ENCODE measurements at regions not wholly inside any gene's neighbourhood (a gene's known extent, or its start where the extent isn't known, plus 50 kb on each side); places are given as distances from the start of the nearest gene placed in this dataset.
A peak's percentile ranks its signal among the peaks of the same experiment; 100 is the strongest.

- no peak for TF ChIP-seq CTCF (conservative IDR thresholded peaks at IDR 0.05)
- no peak for DNase-seq
- Mint-ChIP-seq H3K27ac (no peak overlapping the region), H3K4me1 (peaks cover 5% of the 10 kb centered on the region), H3K36me3 (ENCODE audit: low read depth) (no peaks in the 10 kb centered on the region), H3K27me3 (ENCODE audit: insufficient read depth) (no peaks in the 10 kb centered on the region), H3K9me3 (no peaks in the 10 kb centered on the region), H3K4me3 (no peak overlapping the region)
- Histone ChIP-seq H3K36me3 (ENCODE audit: control insufficient read depth, insufficient read depth, low read length) (no peaks in the 10 kb centered on the region), H3K27ac (ENCODE audit: low read depth, low read length) (no peak overlapping the region), H3K4me1 (ENCODE audit: control insufficient read depth, insufficient read depth, low read length) (peaks cover 9% of the 10 kb centered on the region), H3K27me3 (ENCODE audit: control insufficient read depth, insufficient read depth, low read length, poor library complexity, severe bottlenecking) (no peaks in the 10 kb centered on the region), H3K9me3 (ENCODE audit: control insufficient read depth, low read length) (no peaks in the 10 kb centered on the region), H3K9ac (ENCODE audit: extremely low read depth, low read length, poor library complexity, severe bottlenecking) (no peak overlapping the region), H3K4me3 (ENCODE audit: low read length) (no peak overlapping the region)
- 93 to 95% methylated on average over 3 of the region's 3 CpGs for WGBS, 2 experiments (ENCODE audit: insufficient coverage in 1 of 2, insufficient read length in 1 of 2)
These were observed 66.5 kb upstream of the FIGN start for GRCh38 chr2:163802284-163802683.

- no peak overlapping the region for H3K27ac Mint-ChIP-seq
- H3K9me3 ChIP-seq (ENCODE audit: control insufficient read depth, low read length): no peaks in the 10 kb centered on the region
- no peaks in the 10 kb centered on the region for H3K27me3 ChIP-seq (ENCODE audit: control insufficient read depth, insufficient read depth, low read length, poor library complexity, severe bottlenecking)
- no peak overlapping the region for H3K4me3 ChIP-seq (ENCODE audit: low read length)
- no peak overlapping the region for H3K9ac ChIP-seq (ENCODE audit: extremely low read depth, low read length, poor library complexity, severe bottlenecking)
- 96% methylated on average over 2 of the region's 2 CpGs; no CpG with 5 or more reads in 1 of the 2 experiments for WGBS, 2 experiments (ENCODE audit: insufficient coverage in 1 of 2, insufficient read length in 1 of 2)
- DNase-seq: no peak
- peaks cover 9% of the 10 kb centered on the region for H3K4me1 ChIP-seq (ENCODE audit: control insufficient read depth, insufficient read depth, low read length)
- peaks cover 5% of the 10 kb centered on the region for H3K4me1 Mint-ChIP-seq
- H3K9me3 Mint-ChIP-seq: no peaks in the 10 kb centered on the region
- no peaks in the 10 kb centered on the region for H3K36me3 ChIP-seq (ENCODE audit: control insufficient read depth, insufficient read depth, low read length)
- H3K27me3 Mint-ChIP-seq (ENCODE audit: insufficient read depth): no peaks in the 10 kb centered on the region
- H3K36me3 Mint-ChIP-seq (ENCODE audit: low read depth): no peaks in the 10 kb centered on the region
- TF ChIP-seq CTCF (conservative IDR thresholded peaks at IDR 0.05): no peak
- no peak overlapping the region for H3K4me3 Mint-ChIP-seq
- H3K27ac ChIP-seq (ENCODE audit: low read depth, low read length): no peak overlapping the region
These were observed 65.7 kb upstream of the FIGN start for GRCh38 chr2:163801486-163801885.

- Mint-ChIP-seq H3K27me3 (ENCODE audit: insufficient read depth) (no peaks in the 10 kb centered on the region), H3K4me1 (peaks cover 5% of the 10 kb centered on the region), H3K36me3 (ENCODE audit: low read depth) (no peaks in the 10 kb centered on the region), H3K4me3 (no peak overlapping the region), H3K27ac (no peak overlapping the region), H3K9me3 (no peaks in the 10 kb centered on the region)
- DNase-seq: peak; percentile 56
- Histone ChIP-seq H3K36me3 (ENCODE audit: control insufficient read depth, insufficient read depth, low read length) (no peaks in the 10 kb centered on the region), H3K27me3 (ENCODE audit: control insufficient read depth, insufficient read depth, low read length, poor library complexity, severe bottlenecking) (no peaks in the 10 kb centered on the region), H3K9me3 (ENCODE audit: control insufficient read depth, low read length) (no peaks in the 10 kb centered on the region), H3K4me1 (ENCODE audit: control insufficient read depth, insufficient read depth, low read length) (peaks cover 9% of the 10 kb centered on the region), H3K9ac (ENCODE audit: extremely low read depth, low read length, poor library complexity, severe bottlenecking) (no peak overlapping the region), H3K4me3 (ENCODE audit: low read length) (no peak overlapping the region), H3K27ac (ENCODE audit: low read depth, low read length) (peak overlapping the region; percentile 55)
- WGBS, 2 experiments (ENCODE audit: insufficient coverage in 1 of 2, insufficient read length in 1 of 2): 39 to 74% methylated on average over 3 of the region's 3 CpGs
- no peak for TF ChIP-seq CTCF (conservative IDR thresholded peaks at IDR 0.05)
These were observed 65.2 kb upstream of the FIGN start for GRCh38 chr2:163800951-163801381.

Data from endodermal cell (in vitro differentiated cells).